ENCODE measurements at regions not wholly inside any gene's neighbourhood (a gene's known extent, or its start where the extent isn't known, plus 50 kb on each side); places are given as distances from the start of the nearest gene placed in this dataset.

DNA sequence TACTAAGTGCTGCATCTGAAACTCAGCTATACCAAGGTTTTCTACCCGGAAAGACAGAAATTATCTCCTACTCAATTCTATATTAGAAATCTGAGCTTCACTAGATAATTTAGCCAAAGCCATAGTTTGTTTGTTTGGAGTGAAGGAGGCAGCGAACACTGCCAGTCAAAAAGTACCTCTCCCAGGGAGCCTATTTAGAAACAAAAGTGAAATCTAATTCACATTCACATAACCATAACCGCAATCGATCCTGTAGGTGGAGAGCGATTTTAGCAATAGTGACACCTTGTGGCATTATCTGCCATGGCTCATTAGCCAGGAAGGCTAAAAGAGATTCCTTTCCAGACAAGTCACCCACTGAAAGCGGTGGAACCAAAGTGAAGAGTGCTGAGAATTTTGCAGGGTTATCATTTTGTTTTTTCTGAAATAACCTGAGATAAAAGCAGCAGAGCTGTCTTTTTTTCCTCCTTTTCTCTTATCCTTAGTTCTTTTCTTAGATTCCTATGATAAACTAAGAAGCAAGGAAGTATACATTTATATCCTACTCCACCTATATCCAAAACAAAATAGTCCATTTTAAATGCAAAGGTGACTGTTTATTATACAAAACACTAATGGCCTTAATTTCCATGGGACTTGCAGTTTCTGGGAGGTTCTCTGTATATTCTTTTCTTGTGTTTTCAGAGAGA lies 83.7 kb upstream of the BET1 start:
- TF ChIP-seq POLR2A (IDR thresholded peaks at IDR 0.05) = no peak
- TF ChIP-seq, protein P1, sequence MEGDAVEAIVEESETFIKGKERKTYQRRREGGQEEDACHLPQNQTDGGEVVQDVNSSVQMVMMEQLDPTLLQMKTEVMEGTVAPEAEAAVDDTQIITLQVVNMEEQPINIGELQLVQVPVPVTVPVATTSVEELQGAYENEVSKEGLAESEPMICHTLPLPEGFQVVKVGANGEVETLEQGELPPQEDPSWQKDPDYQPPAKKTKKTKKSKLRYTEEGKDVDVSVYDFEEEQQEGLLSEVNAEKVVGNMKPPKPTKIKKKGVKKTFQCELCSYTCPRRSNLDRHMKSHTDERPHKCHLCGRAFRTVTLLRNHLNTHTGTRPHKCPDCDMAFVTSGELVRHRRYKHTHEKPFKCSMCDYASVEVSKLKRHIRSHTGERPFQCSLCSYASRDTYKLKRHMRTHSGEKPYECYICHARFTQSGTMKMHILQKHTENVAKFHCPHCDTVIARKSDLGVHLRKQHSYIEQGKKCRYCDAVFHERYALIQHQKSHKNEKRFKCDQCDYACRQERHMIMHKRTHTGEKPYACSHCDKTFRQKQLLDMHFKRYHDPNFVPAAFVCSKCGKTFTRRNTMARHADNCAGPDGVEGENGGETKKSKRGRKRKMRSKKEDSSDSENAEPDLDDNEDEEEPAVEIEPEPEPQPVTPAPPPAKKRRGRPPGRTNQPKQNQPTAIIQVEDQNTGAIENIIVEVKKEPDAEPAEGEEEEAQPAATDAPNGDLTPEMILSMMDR (IDR thresholded peaks at IDR 0.05) = peak; percentile 53 to 81 (median 65)
- TF ChIP-seq EP300 (IDR thresholded peaks at IDR 0.05) = no peak

Data from tibial nerve (tissue), 4 donors.